SK-N-MC (cell line): ENCODE measurements at regions not wholly inside any gene's neighbourhood (a gene's known extent, or its start where the extent isn't known, plus 50 kb on each side); places are given as distances from the start of the nearest gene placed in this dataset.

Experiments
- EZH2 ChIP-seq: fragments of 200-600 bp; sonication (generic); IDR thresholded peaks from one replicate; pipeline ENCODE4 v1.6.1; 2017; ENCODE audit warnings: antibody characterized with exemption
- POLR2AphosphoS5 ChIP-seq: IDR thresholded peaks from 2 replicates; pipeline ENCODE4 v1.6.1; 2012; ENCODE audit warnings: mild to moderate bottlenecking, low read depth, low read length, borderline replicate concordance

DNA sequence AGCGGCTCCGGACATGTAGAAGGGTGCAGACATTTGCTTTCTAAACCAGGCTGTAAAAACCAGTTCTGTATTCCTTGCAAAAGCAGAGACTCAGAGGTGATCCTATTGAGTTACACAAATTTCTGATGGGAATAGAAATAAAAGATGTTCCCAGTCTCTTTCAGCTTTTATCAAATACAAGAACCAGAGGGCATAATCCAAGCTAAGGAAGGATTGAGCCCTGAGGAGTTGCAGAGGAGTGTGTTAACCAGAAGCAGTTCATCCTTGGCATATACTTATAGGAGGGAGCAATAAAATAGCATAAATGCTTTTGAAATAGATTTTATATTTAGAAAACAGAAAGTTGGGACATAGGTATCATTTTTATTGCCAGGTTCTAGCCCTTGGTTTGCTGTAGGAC, 75.3 kb downstream of the KIF4B start:
- TF ChIP-seq POLR2AphosphoS5 (no peak), EZH2 (no peak)
